Posterior vena cava (tissue), 2 donors: ENCODE measurements at regions not wholly inside any gene's neighbourhood (a gene's known extent, or its start where the extent isn't known, plus 50 kb on each side); places are given as distances from the start of the nearest gene placed in this dataset.
"Not testable (repeated sequence)": the region's sequence is repeated elsewhere in the genome, so short reads cannot be mapped to it uniquely, and the experiment has no call there.

Source experiments
- DNase-seq: peaks from one replicate; pipeline ENCODE4 v3.0.0-alpha.2; 2020; ENCODE audit warnings: low spot score
- intact Hi-C, 2 donors: fragments of 100-400 bp; cut with DNase I; formaldehyde crosslinking; loops; one replicate each; pipeline versions ENCODE4 v1.14.1 to v1.14.2; 2022 to 2023
- microRNA-seq, 2 donors: library from miRNA; unstranded; fragments of <30 nt; microRNA quantifications; one replicate each; pipeline ENCODE4 v1.2.0, GENCODE V29; 2020 to 2021; ENCODE audit warnings: borderline microRNAs expressed in 2 of 2
- donor health status: DM: yes; HTN: yes; CAD: no.
- donor health status: DM: yes; HTN: yes; CAD: no.

DNA sequence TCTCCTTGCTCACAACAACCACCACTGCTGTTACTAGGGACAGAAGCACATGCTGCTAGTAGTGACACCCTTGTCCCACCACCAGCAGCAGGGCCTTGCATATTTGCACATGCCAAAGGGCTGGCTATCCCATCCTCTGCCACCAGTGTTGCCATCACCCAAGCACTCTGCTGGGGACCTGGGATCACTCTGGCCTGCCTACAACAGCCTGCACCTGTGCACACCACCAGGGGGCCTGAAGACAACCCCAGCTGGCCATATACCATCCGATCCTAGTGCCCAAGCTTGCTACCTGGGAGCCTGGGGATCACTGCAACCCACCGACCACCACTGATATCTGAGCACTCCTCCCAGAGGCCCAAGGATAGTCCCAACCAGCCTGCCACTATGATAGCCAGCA, 99.9 kb upstream of the FANCL start:
- intact Hi-C loops: no loop called here
- DNase-seq: no peak

DNA sequence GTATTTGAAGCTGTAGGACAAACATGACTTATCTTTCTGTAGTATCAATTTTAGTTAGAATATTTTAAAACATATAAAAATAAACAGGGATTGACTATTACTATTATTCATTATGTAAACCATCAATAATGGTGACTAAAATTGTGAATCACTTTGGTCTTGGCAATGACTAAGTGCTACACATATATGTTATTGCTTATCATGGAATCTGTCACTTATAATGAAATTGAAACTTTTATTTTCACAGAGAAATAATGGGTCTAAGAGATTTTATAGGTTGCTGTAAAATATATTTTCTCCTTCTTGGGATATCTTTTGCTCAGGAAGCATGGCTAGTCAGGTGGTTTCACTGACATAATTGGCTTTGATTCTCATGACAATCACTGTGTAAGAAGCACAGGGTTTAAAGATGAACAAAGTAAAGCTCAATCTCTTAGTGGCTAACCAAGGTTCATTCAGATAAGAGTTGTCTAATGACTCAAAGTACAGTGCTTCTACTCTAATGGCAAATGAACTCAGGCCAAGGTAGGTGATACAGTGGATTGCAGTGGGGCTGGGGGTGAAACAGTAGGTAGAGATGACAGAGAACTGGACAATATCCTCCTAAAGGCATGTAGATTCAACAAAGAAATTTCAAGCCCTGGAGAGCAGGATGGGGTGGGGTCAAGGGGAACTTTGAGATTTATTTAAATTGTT, 98.6 kb upstream of the FANCL start:
- DNase-seq: no peak
- intact Hi-C loops: no loop called here

DNA sequence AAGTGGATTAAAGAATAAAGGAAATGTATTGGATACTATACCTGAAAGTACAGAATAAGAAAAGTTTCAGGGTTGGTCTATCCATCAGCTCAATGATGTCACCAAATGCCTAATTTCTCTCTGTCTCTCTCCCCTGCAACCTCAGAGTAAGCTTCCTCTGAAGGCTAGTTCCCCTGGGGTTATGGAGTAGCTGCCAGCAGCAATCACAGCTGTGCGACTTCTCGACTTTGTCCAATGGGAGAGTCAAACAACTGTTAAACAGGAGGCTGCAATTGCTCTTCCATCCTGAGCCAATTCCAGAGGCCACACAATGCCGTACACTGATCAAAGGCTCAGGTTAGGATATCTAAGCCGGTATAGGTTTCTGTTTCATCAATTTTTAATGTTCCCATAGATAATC, 95.3 kb upstream of the FANCL start:
- intact Hi-C loops: no loop called here

DNA sequence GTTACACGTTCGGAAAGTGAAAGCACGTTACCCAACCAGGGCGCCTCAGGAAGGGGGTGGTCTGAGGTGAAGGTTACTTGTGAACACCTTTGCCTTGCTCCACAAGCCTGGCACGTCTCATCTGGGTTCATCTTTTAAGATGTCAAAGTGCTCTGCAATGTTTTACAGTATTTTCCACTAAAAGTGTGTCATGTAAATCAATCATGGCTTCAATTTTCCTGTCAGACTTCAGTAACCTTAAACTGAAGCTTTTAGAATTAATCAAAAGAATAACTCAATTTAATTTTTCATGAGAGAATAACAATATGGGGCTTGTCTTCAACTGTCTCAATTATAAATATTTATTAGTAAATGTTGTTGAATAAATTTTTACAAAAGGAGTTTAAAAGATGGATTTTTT, 93.3 kb upstream of the FANCL start:
- intact Hi-C loops: no loop called here
- no peak for DNase-seq

More for the DNA sequence above, 95.3 kb upstream of the FANCL start:
- no peak for DNase-seq

DNA sequence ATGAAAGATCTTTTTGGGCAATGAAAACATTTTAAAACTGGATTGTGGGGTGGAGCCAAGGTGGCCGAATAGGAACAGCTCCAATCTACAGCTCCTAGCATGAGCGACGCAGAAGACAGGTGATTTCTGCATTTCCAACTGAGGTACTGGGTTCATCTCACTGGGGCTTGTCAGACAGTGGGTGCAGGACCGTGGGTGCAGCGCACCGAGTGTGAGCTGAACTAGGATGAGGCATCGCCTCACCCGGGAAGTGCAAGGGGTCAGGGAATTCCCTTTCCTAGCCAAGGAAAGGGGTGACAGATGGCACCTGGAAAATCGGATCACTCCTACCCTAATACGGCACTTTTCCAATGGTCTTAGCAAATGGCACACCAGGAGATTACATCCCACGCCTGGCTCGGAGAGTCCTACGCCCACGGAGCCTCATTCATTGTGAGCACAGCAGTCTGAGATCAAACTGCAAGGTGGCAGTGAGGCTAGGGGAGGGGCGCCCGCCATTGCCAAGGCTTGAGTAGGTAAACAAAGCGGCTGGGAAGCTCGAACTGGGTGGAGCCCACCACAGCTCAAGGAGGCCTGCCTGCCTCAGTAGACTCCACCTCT, 84.3 kb upstream of the FANCL start:
- intact Hi-C loops, DNase-seq: not testable (repeated sequence)

DNA sequence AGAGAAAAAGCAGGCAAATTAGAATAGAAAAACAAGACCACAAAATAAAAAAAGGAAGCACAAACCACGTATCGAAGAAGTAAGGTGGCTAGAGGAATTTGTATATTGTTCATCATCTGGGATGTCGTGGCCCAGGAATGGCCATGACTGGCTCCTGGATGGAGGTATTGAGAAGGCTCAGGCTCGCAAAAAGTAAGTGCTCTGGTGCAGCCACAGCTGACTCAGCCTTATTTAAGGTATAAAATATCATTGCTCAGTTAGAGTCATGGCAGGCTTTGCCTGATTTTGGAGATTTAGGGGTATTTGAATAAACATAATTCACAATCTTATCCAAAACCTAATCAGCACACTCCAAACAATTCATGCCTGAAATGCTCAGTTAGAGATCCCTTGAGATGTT, 78.4 kb upstream of the FANCL start:
- intact Hi-C loops: no loop called here
- DNase-seq: no peak

DNA sequence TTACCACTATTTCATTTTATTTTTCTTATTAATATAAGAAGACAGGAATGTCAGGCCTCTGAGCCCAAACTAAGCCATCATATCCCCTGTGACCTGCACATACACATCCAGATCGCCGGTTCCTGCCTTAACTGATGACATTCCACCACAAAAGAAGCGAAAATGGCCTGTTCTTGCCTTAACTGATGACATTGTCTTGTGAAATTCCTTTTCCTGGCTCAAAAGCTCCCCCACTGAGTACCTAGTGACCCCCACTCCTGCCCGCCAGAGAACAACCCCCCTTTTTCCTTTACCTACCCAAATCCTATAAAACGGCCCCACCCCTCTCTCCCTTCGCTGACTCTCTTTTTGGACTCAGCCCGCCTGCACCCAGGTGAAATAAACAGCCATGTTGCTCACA, 77.8 kb upstream of the FANCL start:
- DNase-seq, intact Hi-C loops: not testable (repeated sequence)

DNA sequence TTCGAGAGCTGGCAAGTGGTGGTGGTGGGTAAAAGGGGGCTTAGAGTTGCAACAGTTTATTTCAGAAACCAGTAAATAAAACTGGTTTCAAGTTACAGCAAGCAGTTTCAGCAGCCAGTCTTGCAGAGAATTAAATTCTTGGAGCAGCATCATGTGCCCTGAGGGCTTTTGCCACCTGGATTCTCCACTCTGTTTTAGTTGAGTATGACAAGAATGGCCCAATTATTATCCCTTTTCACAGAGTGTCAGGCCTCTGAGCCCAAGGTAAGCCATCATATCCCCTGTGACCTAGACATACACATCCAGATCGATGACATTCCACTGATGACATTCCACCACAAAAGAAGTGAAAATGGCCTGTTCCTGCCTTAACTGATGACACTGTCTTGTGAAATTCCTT, 72.8 kb upstream of the FANCL start:
- intact Hi-C loops: no loop called here
- DNase-seq: no peak

DNA sequence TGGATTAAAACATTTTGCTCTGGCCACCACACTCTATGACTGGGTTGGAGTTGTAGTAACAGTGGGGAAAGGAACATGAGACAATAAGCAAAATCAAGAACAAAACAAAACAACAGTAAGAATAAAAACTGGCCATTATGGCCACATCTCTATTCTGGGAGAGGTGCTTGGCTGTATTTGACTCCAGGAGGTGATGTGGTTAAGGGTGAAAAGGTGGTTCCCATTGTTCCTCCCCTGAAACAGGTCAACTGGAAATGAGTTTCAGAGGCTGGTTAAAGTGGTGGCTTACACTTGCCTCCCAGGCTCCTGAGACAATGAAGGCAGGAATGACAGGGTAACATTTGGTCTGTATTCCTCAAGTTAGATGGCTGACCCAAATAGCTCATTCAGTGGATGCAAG, 67.3 kb upstream of the FANCL start:
- intact Hi-C loops: no loop called here
- no peak for DNase-seq

DNA sequence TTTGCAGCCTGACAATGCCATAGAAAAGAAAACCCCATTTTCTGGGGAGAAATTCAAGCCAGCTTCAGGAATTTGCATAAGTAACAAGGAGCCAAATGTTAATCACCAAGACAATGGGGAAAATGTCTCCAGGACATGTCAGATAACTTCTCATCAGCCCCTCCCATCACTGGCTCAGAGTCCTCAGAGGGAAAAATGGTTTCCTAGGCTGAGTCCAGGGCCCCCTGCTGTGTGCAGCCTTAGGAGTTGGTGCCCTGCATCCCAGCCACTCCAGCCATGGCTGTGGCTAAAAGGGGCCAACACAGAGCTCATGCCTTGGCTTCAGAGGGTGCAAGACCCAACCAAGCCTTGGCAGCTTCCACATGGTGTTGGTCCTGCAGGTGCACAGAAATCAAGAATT, 63.7 kb upstream of the FANCL start:
- no peak for DNase-seq
- intact Hi-C loops: no loop called here

DNA sequence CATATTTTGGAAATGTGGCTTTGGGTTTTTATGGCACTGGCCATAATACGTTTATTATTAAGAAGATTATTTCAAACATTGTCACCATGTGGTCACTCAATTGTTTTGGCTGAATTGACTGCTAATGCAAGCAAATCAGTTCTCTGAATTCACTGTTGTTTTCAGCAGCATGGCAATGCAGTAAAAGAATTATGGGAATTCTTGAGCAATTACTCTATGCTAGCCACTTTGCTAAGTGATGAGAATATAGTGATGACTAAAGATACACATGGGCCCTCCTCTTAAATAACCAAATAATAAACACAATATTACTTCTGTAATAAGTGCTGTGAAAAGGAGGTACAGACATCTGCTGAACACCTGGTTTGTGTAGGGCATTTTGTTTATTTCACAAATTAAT, 58.0 kb upstream of the FANCL start:
- DNase-seq: no peak
- intact Hi-C loops: no loop called here

DNA sequence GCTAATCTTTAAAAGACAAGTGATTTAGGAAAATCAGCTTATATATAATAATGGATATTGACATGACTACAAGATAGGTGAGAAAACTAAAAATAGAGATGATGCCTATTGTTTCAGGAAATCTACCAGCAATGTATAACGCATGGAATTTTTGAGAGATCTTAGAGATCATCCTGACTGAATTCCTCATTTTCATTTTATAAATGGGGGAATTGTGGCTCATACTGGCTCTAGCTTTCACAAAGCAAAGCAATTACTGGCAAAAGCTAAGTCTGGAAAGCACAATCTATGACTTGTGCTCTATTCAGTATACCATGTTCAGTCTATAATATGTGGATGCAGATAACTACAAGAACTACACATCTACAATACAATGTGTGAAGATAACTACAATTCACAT, 51.9 kb upstream of the FANCL start:
- no peak for DNase-seq
- intact Hi-C loops: no loop called here

DNA sequence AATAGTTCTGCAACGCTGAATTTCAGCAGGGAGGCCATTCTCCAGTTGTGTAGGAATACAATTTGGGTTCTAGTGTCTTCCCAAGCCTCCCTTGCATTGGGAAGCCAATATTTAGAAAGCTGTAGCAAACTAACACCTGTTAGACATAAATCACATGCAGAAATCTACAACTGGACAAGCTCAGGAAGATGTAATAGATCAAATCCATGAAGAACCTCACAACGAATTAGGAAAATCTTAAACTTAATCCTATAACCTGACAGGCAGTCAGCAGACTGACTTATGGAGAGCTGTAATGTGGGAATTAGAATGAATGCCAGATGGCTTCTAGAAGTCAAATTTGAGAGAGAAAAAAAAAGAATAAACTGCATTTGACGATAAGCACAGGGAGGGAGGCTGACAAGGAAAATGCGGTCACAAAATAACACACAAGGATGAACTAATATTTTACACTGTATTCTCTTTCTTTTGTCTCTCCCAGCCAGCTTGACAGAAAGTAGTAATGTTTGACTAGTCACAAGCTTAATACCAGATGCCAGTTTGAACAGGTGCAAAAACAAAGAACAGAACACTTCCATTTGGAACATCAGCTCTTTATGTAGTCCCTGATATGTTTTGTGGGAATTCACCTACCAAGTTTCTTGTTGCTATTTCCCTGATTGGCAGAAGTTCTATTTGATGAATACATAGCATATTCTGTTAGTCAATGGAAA, 50.8 kb upstream of the FANCL start:
- intact Hi-C loops: no loop called here

More for the DNA sequence above, 50.8 kb upstream of the FANCL start:
- DNase-seq: no peak

Small RNA genes lying in the stretch of these regions (microRNA-seq; reads per million reads assigned to microRNA genes)
- gene MIR4432: 0 reads per million in 2 donors
